ENCODE measurements at regions not wholly inside any gene's neighbourhood (a gene's known extent, or its start where the extent isn't known, plus 50 kb on each side); places are given as distances from the start of the nearest gene placed in this dataset.

GRCh38 chr15:72980661-72981060 lies 71.6 kb upstream of the NEO1 start:
- TF ChIP-seq CTCF (IDR thresholded peaks at IDR 0.05) (no peak), POLR2A (IDR thresholded peaks at IDR 0.05) (no peak)

Data from body of pancreas (tissue), 4 donors.